ENCODE measurements at regions not wholly inside any gene's neighbourhood (a gene's known extent, or its start where the extent isn't known, plus 50 kb on each side); places are given as distances from the start of the nearest gene placed in this dataset.

- H3K23ac ChIP-seq (ENCODE audit: insufficient read length): no peak overlapping the region
- H4K5ac ChIP-seq (ENCODE audit: insufficient read length, low read depth, low read length): no peak overlapping the region
- H3K4me2 ChIP-seq (ENCODE audit: insufficient read depth in 1 of 2, low read depth in 2 of 2, low read length in 2 of 2): no peak overlapping the region; a peak in 1 of 4 replicates
- no peak overlapping the region for H2BK5ac ChIP-seq (ENCODE audit: low read depth, low read length)
- no peak overlapping the region for H3K14ac ChIP-seq (ENCODE audit: insufficient read length)
- CTCF ChIA-PET (ENCODE audit: partially characterized antibody): interaction anchor here (0.7 kb wide), 1 partner anchor 1016 kb away, joined by 4 read pairs; no protein-coding TSS in a partner anchor
- H4K8ac ChIP-seq (ENCODE audit: extremely low read depth, insufficient read depth, low read length): no peak overlapping the region
- no peaks in the 10 kb centered on the region for H3K79me2 ChIP-seq (ENCODE audit: control insufficient read depth in 1 of 2, insufficient read depth in 2 of 2, low read length in 2 of 2)
- H3K4ac ChIP-seq (replicated peaks; ENCODE audit: insufficient read length, low read depth, low read length): no peak overlapping the region
- no peak overlapping the region for H2BK20ac ChIP-seq (ENCODE audit: low read length)
- H3K36me3 ChIP-seq (ENCODE audit: control insufficient read depth in 2 of 4, insufficient read depth in 4 of 4, low read length in 3 of 4): no peaks in the 10 kb centered on the region
- H3K56ac ChIP-seq (replicated peaks; ENCODE audit: insufficient read length, low read depth, low read length): no peak overlapping the region
- H2AFZ ChIP-seq (ENCODE audit: low read length): no peak overlapping the region
- peaks cover 0 to 2% (median 0%) of the 10 kb centered on the region in 4 experiments; a peak in 2 of 7 replicates for H3K4me1 ChIP-seq (replicated peaks in 1 of 4; ENCODE audit: control insufficient read depth in 3 of 4, insufficient read depth in 4 of 4, low read length in 3 of 4)
- H3K9me3 ChIP-seq (ENCODE audit: insufficient read depth in 2 of 2, low read depth in 1 of 2, low read length in 1 of 2): no peaks in the 10 kb centered on the region
- no peak overlapping the region for H3K4me3 ChIP-seq (ENCODE audit: extremely low read depth in 1 of 4, insufficient read depth in 2 of 4, low read depth in 3 of 4, low read length in 4 of 4)
- DNase-seq (ENCODE audit: low read depth in 1 of 2, low spot score in 2 of 2): no peak
- H2AK5ac ChIP-seq (ENCODE audit: low read depth, low read length): no peak overlapping the region
- H2BK12ac ChIP-seq (ENCODE audit: low read depth, low read length): no peak overlapping the region
- H2BK120ac ChIP-seq (replicated peaks; ENCODE audit: low read depth, low read length): no peak overlapping the region
- no peaks in the 10 kb centered on the region for H3K23me2 ChIP-seq (ENCODE audit: low read depth, low read length)
- POLR2A ChIA-PET (ENCODE audit: partially characterized antibody): no interaction called here
- no peaks in the 10 kb centered on the region for H3K27me3 ChIP-seq (replicated peaks in 1 of 4; ENCODE audit: control insufficient read depth in 3 of 4, extremely low read depth in 1 of 4, insufficient read depth in 3 of 4, low read length in 3 of 4)
- no peaks in the 10 kb centered on the region for H4K20me1 ChIP-seq (replicated peaks in 1 of 2; ENCODE audit: control insufficient read depth in 1 of 2, insufficient read depth in 2 of 2, low read length in 2 of 2)
- WGBS, 2 experiments (ENCODE audit: extremely low coverage in 1 of 2, insufficient coverage in 1 of 2, insufficient read length in 1 of 2, insufficient replicate concordance in 2 of 2, low coverage in 1 of 2, low lambda C conversion rate in 2 of 2, missing lambda C conversion rate in 1 of 2): 87% methylated on average over 2 of the region's 2 CpGs; no CpG with 5 or more reads in 1 of the 2 experiments
- H4K91ac ChIP-seq (replicated peaks; ENCODE audit: insufficient read length, low read length): no peak overlapping the region
- no peak for FAIRE-seq
- no peaks in the 10 kb centered on the region for H3K79me1 ChIP-seq (ENCODE audit: low read depth, low read length)
- H3K18ac ChIP-seq (ENCODE audit: extremely low read depth, low read length): no peak overlapping the region
- no peak overlapping the region for H3K9ac ChIP-seq (replicated peaks in 1 of 4; ENCODE audit: extremely low read depth in 1 of 4, low read depth in 3 of 4, low read length in 3 of 4)
- no peak overlapping the region for H2BK15ac ChIP-seq (ENCODE audit: low read length)
- no peak overlapping the region for H3K27ac ChIP-seq (ENCODE audit: low read depth, low read length)
- no peak for TF ChIP-seq POU5F1 (IDR thresholded peaks at IDR 0.05; ENCODE audit: low read depth, low read length)
- TF ChIP-seq CBX8 (IDR thresholded peaks at IDR 0.05; ENCODE audit: borderline replicate concordance, low read depth, low read length): no peak
- no peak for TF ChIP-seq CTCF (IDR thresholded peaks at IDR 0.05; ENCODE audit: control extremely low read depth in 1 of 3, insufficient read depth in 1 of 3, low read depth in 1 of 3, low read length in 3 of 3)
- no peak for TF ChIP-seq TBP (IDR thresholded peaks at IDR 0.05; ENCODE audit: low read depth, low read length)
- TF ChIP-seq BRCA1 (IDR thresholded peaks at IDR 0.05; ENCODE audit: low read depth, low read length): no peak
- no peak for TF ChIP-seq YY1 (IDR thresholded peaks at IDR 0.05; ENCODE audit: low read depth, low read length)
- TF ChIP-seq RFX5 (IDR thresholded peaks at IDR 0.05; ENCODE audit: borderline replicate concordance, low read depth, low read length): no peak
- TF ChIP-seq E2F6 (IDR thresholded peaks at IDR 0.05): no peak
- TF ChIP-seq HDAC2 (IDR thresholded peaks at IDR 0.05; ENCODE audit: borderline replicate concordance in 1 of 2, low read depth in 2 of 2, low read length in 2 of 2): no peak
- TF ChIP-seq NRF1 (IDR thresholded peaks at IDR 0.05; ENCODE audit: low read depth, low read length): no peak
- TF ChIP-seq BACH1 (IDR thresholded peaks at IDR 0.05; ENCODE audit: low read length): no peak
These were observed 496.6 kb downstream of the INHBA start for GRCh38 chr7:41206267-41206666.
